Nephron progenitor cell (in vitro differentiated cells): ENCODE measurements at regions not wholly inside any gene's neighbourhood (a gene's known extent, or its start where the extent isn't known, plus 50 kb on each side); places are given as distances from the start of the nearest gene placed in this dataset.

Experiments used
- DNase-seq: peaks from one replicate; pipeline ENCODE4 v3.0.0; 2021
- H3K27ac Mint-ChIP-seq: 2 replicates; pipeline ENCODE4 v1.8.0; 2021; ENCODE audit warnings: mild to moderate bottlenecking, moderate library complexity, mixed read lengths
- H3K27me3 Mint-ChIP-seq: 2 replicates; pipeline ENCODE4 v1.8.0; 2021; ENCODE audit warnings: mild to moderate bottlenecking, low read depth, mixed read lengths; ENCODE audit not compliant: poor library complexity
- H3K36me3 Mint-ChIP-seq: 2 replicates; pipeline ENCODE4 v1.8.0; 2021; ENCODE audit warnings: low read depth, mixed read lengths
- H3K4me1 Mint-ChIP-seq: 2 replicates; pipeline ENCODE4 v1.8.0; 2021; ENCODE audit warnings: mixed read lengths
- H3K4me3 Mint-ChIP-seq: 2 replicates; pipeline ENCODE4 v1.8.0; 2021; ENCODE audit warnings: mild to moderate bottlenecking, moderate library complexity, mixed read lengths
- H3K9me3 Mint-ChIP-seq: 2 replicates; pipeline ENCODE4 v1.8.0; 2021; ENCODE audit warnings: mild to moderate bottlenecking, moderate library complexity, mixed read lengths
- TF ChIP-seq, protein P1 (sequence below): fragments of 200-600 bp; sonication (generic); IDR thresholded peaks from 2 replicates; pipeline ENCODE4 v1.5.0; 2021; ENCODE audit warnings: antibody characterized with exemption

DNA sequence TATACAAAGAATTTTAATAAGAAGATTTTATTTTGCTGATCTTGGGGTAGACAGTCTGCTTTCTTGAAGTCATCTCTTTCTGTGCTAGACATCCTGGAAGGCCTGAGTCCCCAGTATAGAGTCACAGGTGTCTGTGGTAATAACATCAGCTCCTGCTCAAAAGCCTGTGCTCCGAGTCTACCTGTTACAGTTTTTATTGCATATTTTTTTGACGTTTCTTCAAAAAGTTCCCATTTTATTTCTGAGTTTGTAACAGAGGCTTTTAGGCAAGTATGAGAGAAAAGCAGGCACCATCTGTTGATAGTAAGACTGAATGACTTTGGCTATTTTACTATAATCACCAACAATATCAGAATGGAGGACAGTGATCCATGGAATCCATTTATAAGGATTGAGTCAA, 58.0 kb upstream of the WDR26 start:
- Mint-ChIP-seq H3K4me3 (no peak overlapping the region), H3K36me3 (peaks cover 11% of the 10 kb centered on the region), H3K27me3 (peaks cover 11% of the 10 kb centered on the region), H3K27ac (no peak overlapping the region), H3K9me3 (peaks cover 32% of the 10 kb centered on the region), H3K4me1 (peaks cover 1% of the 10 kb centered on the region)
- TF ChIP-seq, protein P1, sequence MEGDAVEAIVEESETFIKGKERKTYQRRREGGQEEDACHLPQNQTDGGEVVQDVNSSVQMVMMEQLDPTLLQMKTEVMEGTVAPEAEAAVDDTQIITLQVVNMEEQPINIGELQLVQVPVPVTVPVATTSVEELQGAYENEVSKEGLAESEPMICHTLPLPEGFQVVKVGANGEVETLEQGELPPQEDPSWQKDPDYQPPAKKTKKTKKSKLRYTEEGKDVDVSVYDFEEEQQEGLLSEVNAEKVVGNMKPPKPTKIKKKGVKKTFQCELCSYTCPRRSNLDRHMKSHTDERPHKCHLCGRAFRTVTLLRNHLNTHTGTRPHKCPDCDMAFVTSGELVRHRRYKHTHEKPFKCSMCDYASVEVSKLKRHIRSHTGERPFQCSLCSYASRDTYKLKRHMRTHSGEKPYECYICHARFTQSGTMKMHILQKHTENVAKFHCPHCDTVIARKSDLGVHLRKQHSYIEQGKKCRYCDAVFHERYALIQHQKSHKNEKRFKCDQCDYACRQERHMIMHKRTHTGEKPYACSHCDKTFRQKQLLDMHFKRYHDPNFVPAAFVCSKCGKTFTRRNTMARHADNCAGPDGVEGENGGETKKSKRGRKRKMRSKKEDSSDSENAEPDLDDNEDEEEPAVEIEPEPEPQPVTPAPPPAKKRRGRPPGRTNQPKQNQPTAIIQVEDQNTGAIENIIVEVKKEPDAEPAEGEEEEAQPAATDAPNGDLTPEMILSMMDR, result no peak
- no peak for DNase-seq

DNA sequence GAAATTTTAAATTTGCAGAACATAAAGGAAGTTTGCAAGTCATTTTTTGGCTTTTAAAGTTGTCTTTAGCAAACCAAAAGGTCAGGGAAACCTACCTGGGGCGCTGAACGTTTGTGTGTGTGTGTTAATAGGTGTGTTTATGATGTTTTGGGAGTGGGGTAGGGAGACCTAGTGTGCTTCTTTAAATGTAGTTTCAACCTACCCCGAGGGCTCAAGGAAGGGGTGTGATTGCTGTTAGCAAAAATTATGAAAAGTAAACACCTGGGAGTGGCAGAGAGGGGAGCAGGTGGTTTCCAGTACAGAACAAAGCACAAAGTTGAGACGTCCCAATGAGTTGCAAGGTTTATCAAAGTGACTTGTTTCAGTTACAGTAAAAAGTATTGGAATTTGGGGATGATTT, 58.7 kb upstream of the WDR26 start:
- H3K27ac Mint-ChIP-seq, result no peak overlapping the region
- TF ChIP-seq, protein P1, result no peak
- H3K9me3 Mint-ChIP-seq, result peaks cover 36% of the 10 kb centered on the region
- H3K4me3 Mint-ChIP-seq, result no peak overlapping the region
- no peak for DNase-seq
- peaks cover 14% of the 10 kb centered on the region for H3K36me3 Mint-ChIP-seq
- peaks cover 11% of the 10 kb centered on the region for H3K27me3 Mint-ChIP-seq
- peaks cover 8% of the 10 kb centered on the region for H3K4me1 Mint-ChIP-seq

DNA sequence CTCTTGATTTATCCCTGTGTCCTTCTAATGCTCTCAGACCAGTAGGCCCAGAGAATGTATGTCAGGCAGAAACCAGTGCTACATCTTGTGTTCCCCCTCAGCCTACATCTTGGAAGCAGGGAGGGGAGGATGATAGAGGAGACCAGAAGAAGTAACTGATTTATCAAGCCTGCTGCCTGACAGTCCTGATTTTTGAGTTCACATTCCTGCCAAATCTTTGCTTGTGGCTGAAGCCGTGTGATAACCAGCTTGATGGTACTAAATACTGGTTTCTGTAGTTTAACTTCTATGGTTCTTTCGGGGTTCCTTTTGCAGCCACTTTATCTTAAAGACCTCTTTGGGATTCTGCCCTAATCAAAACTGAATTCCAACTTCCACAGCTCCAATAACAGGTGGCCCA, 59.7 kb upstream of the WDR26 start:
- Mint-ChIP-seq H3K36me3 (peaks cover 14% of the 10 kb centered on the region), H3K27me3 (peaks cover 8% of the 10 kb centered on the region), H3K9me3 (peaks cover 29% of the 10 kb centered on the region), H3K4me3 (no peak overlapping the region), H3K27ac (peak overlapping the region; percentile 42), H3K4me1 (peaks cover 18% of the 10 kb centered on the region)
- TF ChIP-seq, protein P1, result no peak
- DNase-seq, result no peak

DNA sequence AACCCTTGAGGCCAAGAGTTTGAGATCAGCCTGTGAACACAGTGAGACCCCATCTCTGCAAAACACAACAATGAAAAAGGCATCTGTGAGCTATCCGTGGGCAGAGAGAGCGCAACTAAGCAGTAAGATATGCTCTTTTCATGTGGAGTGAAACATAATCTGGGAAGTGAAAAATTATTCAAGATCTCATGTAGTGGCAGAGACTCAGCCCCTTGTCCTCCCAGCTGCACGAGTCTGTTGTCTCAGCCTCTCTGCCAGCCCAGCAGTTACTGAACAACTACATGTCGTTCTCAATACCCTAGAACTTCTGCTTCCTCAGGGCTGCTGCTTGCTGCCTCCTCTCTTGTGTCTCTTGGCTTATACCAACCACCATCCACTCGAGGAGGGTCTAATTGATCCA, 61.3 kb upstream of the WDR26 start:
- Mint-ChIP-seq H3K27ac (no peak overlapping the region), H3K27me3 (peaks cover 8% of the 10 kb centered on the region), H3K36me3 (peaks cover 14% of the 10 kb centered on the region), H3K9me3 (peaks cover 21% of the 10 kb centered on the region), H3K4me1 (peaks cover 25% of the 10 kb centered on the region), H3K4me3 (no peak overlapping the region)
- TF ChIP-seq, protein P1, result no peak
- no peak for DNase-seq

DNA sequence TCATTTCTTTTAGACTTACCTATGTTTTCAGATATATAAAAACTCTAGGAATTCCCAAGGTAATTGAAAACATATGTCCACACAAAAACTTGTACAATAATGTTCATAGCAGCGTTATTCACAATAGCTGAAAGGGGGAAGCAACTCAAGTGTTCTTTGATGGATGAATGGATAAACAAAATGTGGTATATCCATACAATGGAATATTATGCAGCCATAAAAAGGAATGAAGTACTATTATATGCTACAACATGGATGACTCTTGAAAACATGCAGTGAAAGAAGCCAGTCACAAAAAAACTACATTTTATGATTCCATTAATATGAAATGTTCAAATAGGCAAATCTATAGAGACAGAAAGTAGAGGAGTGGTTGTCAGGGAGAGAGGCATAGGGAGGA, 62.2 kb upstream of the WDR26 start:
- Mint-ChIP-seq H3K27me3 (peaks cover 8% of the 10 kb centered on the region), H3K36me3 (peaks cover 14% of the 10 kb centered on the region), H3K9me3 (peaks cover 21% of the 10 kb centered on the region), H3K4me3 (no peak overlapping the region), H3K4me1 (peaks cover 32% of the 10 kb centered on the region), H3K27ac (no peak overlapping the region)
- no peak for DNase-seq
- TF ChIP-seq, protein P1, result no peak

DNA sequence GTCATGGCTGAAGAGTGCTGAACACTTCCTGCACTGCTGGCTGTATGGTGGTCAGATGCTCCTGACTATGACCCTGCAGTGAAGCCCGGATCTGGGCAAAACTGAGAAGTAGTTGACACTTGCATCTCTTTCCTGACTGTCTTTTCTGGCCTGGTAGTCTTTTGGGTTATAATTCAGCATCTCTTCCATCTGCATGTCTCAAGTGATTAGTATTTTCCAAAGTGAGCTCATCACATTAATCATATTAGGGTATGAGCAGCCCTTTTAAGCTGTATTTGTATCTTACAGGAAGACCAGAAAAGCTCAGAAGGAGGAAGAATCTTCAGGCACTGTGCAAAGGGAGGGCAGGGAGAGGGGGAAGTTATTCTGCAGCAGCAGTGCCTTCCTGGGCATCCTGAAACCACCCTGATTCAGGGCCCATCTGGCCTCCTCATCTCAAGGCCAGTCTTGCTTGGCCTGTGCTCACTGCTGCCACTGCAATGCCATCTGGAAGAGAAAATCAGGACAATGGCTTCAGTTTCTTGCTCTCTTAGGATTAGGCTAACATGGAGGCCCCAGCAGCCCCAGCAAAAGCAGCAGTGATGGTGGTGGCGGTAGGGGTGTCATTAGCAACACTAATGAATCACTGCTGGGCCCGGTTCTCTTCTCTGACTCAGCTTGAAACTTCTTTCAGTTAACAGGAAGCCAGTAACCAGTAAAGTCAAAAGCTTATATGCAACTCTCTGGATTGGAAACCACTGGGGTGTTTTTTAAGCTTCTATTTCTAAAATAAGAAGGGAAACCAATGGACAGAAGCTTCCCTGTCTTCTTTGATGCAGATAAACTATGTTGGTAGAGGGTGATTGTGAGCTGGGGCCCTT, 63.3 kb upstream of the WDR26 start:
- TF ChIP-seq, protein P1, result no peak
- DNase-seq, result no peak
- H3K27ac Mint-ChIP-seq, result peak overlapping the region; percentile 20
- peaks cover 43% of the 10 kb centered on the region for H3K4me1 Mint-ChIP-seq
- H3K36me3 Mint-ChIP-seq, result peaks cover 14% of the 10 kb centered on the region
- H3K27me3 Mint-ChIP-seq, result peaks cover 8% of the 10 kb centered on the region
- peaks cover 21% of the 10 kb centered on the region for H3K9me3 Mint-ChIP-seq
- H3K4me3 Mint-ChIP-seq, result no peak overlapping the region
